ENCODE measurements at regions not wholly inside any gene's neighbourhood (a gene's known extent, or its start where the extent isn't known, plus 50 kb on each side); places are given as distances from the start of the nearest gene placed in this dataset.
A peak's percentile ranks its signal among the peaks of the same experiment; 100 is the strongest.

- DNase-seq: no peak
Measured at GRCh38 chr9:107759009-107759822, 269.6 kb upstream of the KLF4 start.

- DNase-seq: no peak
Measured at GRCh38 chr9:107756091-107756490, 266.5 kb upstream of the KLF4 start.

- DNase-seq: no peak
Measured at GRCh38 chr9:107755246-107755645, 265.7 kb upstream of the KLF4 start.

- no peak for DNase-seq
Measured at GRCh38 chr9:107751567-107752210, 262.1 kb upstream of the KLF4 start.

- no peak for DNase-seq
Measured at GRCh38 chr9:107750741-107751566, 261.4 kb upstream of the KLF4 start.

GRCh38 chr9:107749787-107750444 lies 260.3 kb upstream of the KLF4 start:
- peak; percentile 5 to 10 for DNase-seq

- DNase-seq: no peak
Measured at GRCh38 chr9:107744873-107745272, 255.3 kb upstream of the KLF4 start.

- no peak for DNase-seq
Measured at GRCh38 chr9:107742531-107743309, 253.2 kb upstream of the KLF4 start.

GRCh38 chr9:107740088-107740980 lies 250.8 kb upstream of the KLF4 start:
- no peak for DNase-seq

GRCh38 chr9:107739601-107740082 lies 250.1 kb upstream of the KLF4 start:
- DNase-seq: no peak

GRCh38 chr9:107738789-107739188 lies 249.2 kb upstream of the KLF4 start:
- DNase-seq: no peak

GRCh38 chr9:107737987-107738743 lies 248.6 kb upstream of the KLF4 start:
- no peak for DNase-seq

- no peak for DNase-seq
Measured at GRCh38 chr9:107737610-107737986, 248.0 kb upstream of the KLF4 start.

- no peak for DNase-seq
Measured at GRCh38 chr9:107735821-107736220, 246.3 kb upstream of the KLF4 start.

- no peak for DNase-seq
Measured at GRCh38 chr9:107734256-107735013, 244.9 kb upstream of the KLF4 start.

- DNase-seq: no peak
Measured at GRCh38 chr9:107733523-107733894, 243.9 kb upstream of the KLF4 start.

- no peak for DNase-seq
Measured at GRCh38 chr9:107732781-107733522, 243.4 kb upstream of the KLF4 start.

GRCh38 chr9:107731115-107731762 lies 241.7 kb upstream of the KLF4 start:
- DNase-seq: no peak

All from Kasumi-1 (cell line).